ENCODE measurements at regions not wholly inside any gene's neighbourhood (a gene's known extent, or its start where the extent isn't known, plus 50 kb on each side); places are given as distances from the start of the nearest gene placed in this dataset.
"Not testable (repeated sequence)": the region's sequence is repeated elsewhere in the genome, so short reads cannot be mapped to it uniquely, and the experiment has no call there.

- no peak for DNase-seq (ENCODE audit: low read depth)
Observed at GRCh38 chr1:208717525-208717924, 473.3 kb upstream of the PLXNA2 start.

- no peak for DNase-seq (ENCODE audit: low read depth)
Observed at GRCh38 chr1:208722592-208722991, 478.4 kb upstream of the PLXNA2 start.

- DNase-seq (ENCODE audit: low read depth) = no peak
Observed at GRCh38 chr1:208724079-208724478, 479.9 kb upstream of the PLXNA2 start.

GRCh38 chr1:208728815-208729214 lies 484.6 kb upstream of the PLXNA2 start:
- no peak for DNase-seq (ENCODE audit: low read depth)

- DNase-seq (ENCODE audit: low read depth) = no peak
Observed at GRCh38 chr1:208731981-208732821, 488.0 kb upstream of the PLXNA2 start.

GRCh38 chr1:208737161-208737560 lies 493.0 kb upstream of the PLXNA2 start:
- DNase-seq (ENCODE audit: low read depth) = no peak

- no peak for DNase-seq (ENCODE audit: low read depth)
Observed at GRCh38 chr1:208737922-208738321, 493.7 kb upstream of the PLXNA2 start.

- not testable (repeated sequence) for DNase-seq (ENCODE audit: low read depth)
Observed at GRCh38 chr1:208739636-208740035, 495.5 kb upstream of the PLXNA2 start.

GRCh38 chr1:208741296-208741695 lies 497.1 kb upstream of the PLXNA2 start:
- DNase-seq (ENCODE audit: low read depth) = peak; percentile 2

GRCh38 chr1:208743361-208743760 lies 499.2 kb upstream of the PLXNA2 start:
- DNase-seq (ENCODE audit: low read depth) = no peak

- DNase-seq (ENCODE audit: low read depth) = no peak
Observed at GRCh38 chr1:208747979-208748378, 503.8 kb upstream of the PLXNA2 start.

GRCh38 chr1:208748387-208749165 lies 504.4 kb upstream of the PLXNA2 start:
- no peak for DNase-seq (ENCODE audit: low read depth)

GRCh38 chr1:208756339-208756981 lies 512.3 kb upstream of the PLXNA2 start:
- DNase-seq (ENCODE audit: low read depth) = no peak

GRCh38 chr1:208757846-208758245 lies 513.7 kb upstream of the PLXNA2 start:
- DNase-seq (ENCODE audit: low read depth) = peak; percentile 22

GRCh38 chr1:208759255-208759654 lies 515.1 kb upstream of the PLXNA2 start:
- DNase-seq (ENCODE audit: low read depth) = peak; percentile 7

- no peak for DNase-seq (ENCODE audit: low read depth)
Observed at GRCh38 chr1:208763971-208764370, 519.8 kb upstream of the PLXNA2 start.

GRCh38 chr1:208766832-208767231 lies 522.6 kb upstream of the PLXNA2 start:
- DNase-seq (ENCODE audit: low read depth) = no peak

- no peak for DNase-seq (ENCODE audit: low read depth)
Observed at GRCh38 chr1:208767816-208768215, 523.6 kb upstream of the PLXNA2 start.

- no peak for DNase-seq (ENCODE audit: low read depth)
Observed at GRCh38 chr1:208772891-208773290, 528.7 kb upstream of the PLXNA2 start.

- DNase-seq (ENCODE audit: low read depth) = no peak
Observed at GRCh38 chr1:208775841-208776240, 531.7 kb upstream of the PLXNA2 start.

GRCh38 chr1:208778417-208778816 lies 534.2 kb upstream of the PLXNA2 start:
- no peak for DNase-seq (ENCODE audit: low read depth)

GRCh38 chr1:208781391-208782045 lies 537.3 kb upstream of the PLXNA2 start:
- DNase-seq (ENCODE audit: low read depth) = no peak

Data from EH (cell line).